ENCODE measurements at regions not wholly inside any gene's neighbourhood (a gene's known extent, or its start where the extent isn't known, plus 50 kb on each side); places are given as distances from the start of the nearest gene placed in this dataset.

DNA sequence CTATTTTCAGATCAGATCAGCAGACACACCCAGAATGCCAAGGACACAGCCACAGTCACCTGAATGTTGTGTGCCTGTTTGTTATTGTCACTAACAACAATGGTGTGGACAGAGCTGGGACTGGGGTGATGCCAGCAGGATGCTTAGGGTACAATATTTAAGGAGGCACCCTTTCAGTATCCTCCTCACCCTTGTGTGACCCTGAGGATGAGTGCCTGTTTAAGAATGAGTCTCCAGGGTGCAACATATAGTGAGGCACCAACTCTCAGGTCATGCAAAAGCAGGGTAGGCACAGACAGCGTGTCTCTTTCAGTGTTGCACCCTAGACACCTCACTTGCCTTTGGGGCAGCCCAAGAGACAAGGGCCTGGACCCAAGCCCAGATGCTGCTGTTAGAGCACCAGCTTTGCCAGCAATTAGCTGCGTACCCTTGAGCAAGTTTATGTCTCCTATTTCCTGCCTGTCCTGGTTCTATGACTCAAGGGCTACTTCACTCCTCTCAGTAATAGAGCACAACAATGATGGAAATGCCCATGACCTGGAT lies 122.6 kb downstream of the AQP9 start:
- no peak overlapping the region for H3K27ac Mint-ChIP-seq (ENCODE audit: unreplicated experiment)
- Histone ChIP-seq H3K4me1 (no peaks in the 10 kb centered on the region), H3K27me3 (replicated peaks; ENCODE audit: control insufficient read depth, insufficient read depth, low read length) (no peaks in the 10 kb centered on the region), H3K4me3 (ENCODE audit: low read depth, low read length) (no peak overlapping the region), H3K36me3 (ENCODE audit: control insufficient read depth, insufficient read depth, low read length) (no peaks in the 10 kb centered on the region), H3K9me3 (no peaks in the 10 kb centered on the region)
- intact Hi-C loops (cut with micrococcal nuclease; ENCODE audit: unreplicated experiment): no loop called here
- TF ChIP-seq CTCF (IDR thresholded peaks at IDR 0.05; ENCODE audit: insufficient read depth in 1 of 2, low read depth in 1 of 2, low read length in 1 of 2, severe bottlenecking in 1 of 2, unreplicated experiment in 1 of 2): no peak
- H3K4me3 Mint-ChIP-seq (ENCODE audit: unreplicated experiment): no peak overlapping the region
- H3K27me3 Mint-ChIP-seq (ENCODE audit: insufficient read depth, unreplicated experiment): no peaks in the 10 kb centered on the region
- H3K36me3 Mint-ChIP-seq (ENCODE audit: insufficient read depth, unreplicated experiment): peaks cover 13% of the 10 kb centered on the region
- H3K4me1 Mint-ChIP-seq (ENCODE audit: low read depth, unreplicated experiment): peaks cover 6% of the 10 kb centered on the region
- ChIA-PET CTCF (no interaction called here), POLR2A (no interaction called here)
- DNase-seq: no peak
- BruUV-seq (replicated peaks): no TSS peak
- H3K9me3 Mint-ChIP-seq (ENCODE audit: unreplicated experiment): peaks cover 11% of the 10 kb centered on the region

- Mint-ChIP-seq H3K27ac (ENCODE audit: unreplicated experiment) (no peak overlapping the region), H3K4me1 (ENCODE audit: low read depth, unreplicated experiment) (peaks cover 6% of the 10 kb centered on the region), H3K27me3 (ENCODE audit: insufficient read depth, unreplicated experiment) (no peaks in the 10 kb centered on the region), H3K36me3 (ENCODE audit: insufficient read depth, unreplicated experiment) (peaks cover 7% of the 10 kb centered on the region), H3K4me3 (ENCODE audit: unreplicated experiment) (no peak overlapping the region), H3K9me3 (ENCODE audit: unreplicated experiment) (peaks cover 5% of the 10 kb centered on the region)
- ChIA-PET POLR2A (no interaction called here), CTCF (interaction anchor here (0.6 kb wide), 1 partner anchor 12 kb away, joined by 3 read pairs; no protein-coding TSS in a partner anchor)
- BruUV-seq (replicated peaks): no TSS peak
- intact Hi-C loops (cut with micrococcal nuclease; ENCODE audit: unreplicated experiment): no loop called here
- TF ChIP-seq CTCF (IDR thresholded peaks at IDR 0.05; ENCODE audit: insufficient read depth in 1 of 2, low read depth in 1 of 2, low read length in 1 of 2, severe bottlenecking in 1 of 2, unreplicated experiment in 1 of 2): no peak
- Histone ChIP-seq H3K27me3 (replicated peaks; ENCODE audit: control insufficient read depth, insufficient read depth, low read length) (no peaks in the 10 kb centered on the region), H3K4me1 (no peaks in the 10 kb centered on the region), H3K9me3 (no peaks in the 10 kb centered on the region), H3K4me3 (ENCODE audit: low read depth, low read length) (no peak overlapping the region), H3K36me3 (ENCODE audit: control insufficient read depth, insufficient read depth, low read length) (no peaks in the 10 kb centered on the region)
- DNase-seq: no peak
These were observed 123.2 kb downstream of the AQP9 start for GRCh38 chr15:58261368-58261767.

GRCh38 chr15:58264053-58264971 lies 126.1 kb downstream of the AQP9 start:
- POLR2A ChIA-PET: no interaction called here
- Histone ChIP-seq H3K4me3 (ENCODE audit: low read depth, low read length) (no peak overlapping the region), H3K36me3 (ENCODE audit: control insufficient read depth, insufficient read depth, low read length) (no peaks in the 10 kb centered on the region), H3K27me3 (replicated peaks; ENCODE audit: control insufficient read depth, insufficient read depth, low read length) (no peaks in the 10 kb centered on the region), H3K9me3 (no peaks in the 10 kb centered on the region), H3K4me1 (peaks cover 10% of the 10 kb centered on the region; the same call in 1 of the 2 replicates)
- CTCF ChIA-PET: no interaction called here
- Mint-ChIP-seq H3K27me3 (ENCODE audit: insufficient read depth, unreplicated experiment) (no peaks in the 10 kb centered on the region), H3K36me3 (ENCODE audit: insufficient read depth, unreplicated experiment) (peaks cover 5% of the 10 kb centered on the region), H3K27ac (ENCODE audit: unreplicated experiment) (no peak overlapping the region), H3K9me3 (ENCODE audit: unreplicated experiment) (no peaks in the 10 kb centered on the region), H3K4me3 (ENCODE audit: unreplicated experiment) (no peak overlapping the region), H3K4me1 (ENCODE audit: low read depth, unreplicated experiment) (peaks cover 13% of the 10 kb centered on the region)
- intact Hi-C loops (cut with micrococcal nuclease; ENCODE audit: unreplicated experiment): no loop called here
- no peak for DNase-seq
- no peak for TF ChIP-seq CTCF (IDR thresholded peaks at IDR 0.05; ENCODE audit: insufficient read depth in 1 of 2, low read depth in 1 of 2, low read length in 1 of 2, severe bottlenecking in 1 of 2, unreplicated experiment in 1 of 2)
- no TSS peak for BruUV-seq (replicated peaks)
